ENCODE measurements at regions not wholly inside any gene's neighbourhood (a gene's known extent, or its start where the extent isn't known, plus 50 kb on each side); places are given as distances from the start of the nearest gene placed in this dataset.
"Not testable (repeated sequence)": the region's sequence is repeated elsewhere in the genome, so short reads cannot be mapped to it uniquely, and the experiment has no call there.

DNA sequence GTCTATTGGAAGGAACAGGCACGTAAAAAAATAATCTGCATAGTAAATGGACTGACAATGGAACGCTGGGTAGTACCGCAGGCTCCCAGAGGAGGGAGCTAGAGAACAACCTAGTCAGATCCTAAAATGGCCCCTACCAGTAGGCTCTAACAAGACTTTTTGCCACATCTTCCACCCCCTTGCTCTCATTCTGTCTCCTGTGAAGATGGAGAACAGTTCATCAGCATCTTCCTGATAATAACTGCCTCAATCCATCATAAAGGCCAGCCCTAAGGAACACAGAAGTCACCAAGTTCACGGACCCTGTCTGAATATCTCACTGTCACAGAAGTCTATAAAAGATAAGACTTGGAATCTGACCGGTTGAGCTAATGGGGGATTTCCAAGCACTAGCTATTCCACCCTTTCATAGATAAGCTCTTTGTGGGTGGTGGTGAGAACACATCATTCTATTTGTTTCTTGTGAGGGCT, 133.4 kb downstream of the SLC1A3 start:
- Histone ChIP-seq H3K27me3 (ENCODE audit: control insufficient read depth in 2 of 2, insufficient read depth in 2 of 2, low read length in 2 of 2) (no peaks in the 10 kb centered on the region), H3K27ac (ENCODE audit: low read depth in 2 of 2, low read length in 2 of 2) (no peak overlapping the region), H3K4me1 (ENCODE audit: control insufficient read depth in 2 of 2, insufficient read depth in 2 of 2, low read length in 2 of 2) (peaks cover 7 to 15% of the 10 kb centered on the region in 2 donors), H3K9ac (ENCODE audit: low read depth in 1 of 2, low read length in 2 of 2) (no peak overlapping the region), H3K36me3 (ENCODE audit: control insufficient read depth in 2 of 2, insufficient read depth in 2 of 2, low read length in 2 of 2) (no peaks in the 10 kb centered on the region), H3K9me3 (ENCODE audit: control insufficient read depth in 2 of 2, low read length in 2 of 2) (no peaks in the 10 kb centered on the region), H3K4me3 (ENCODE audit: low read length in 2 of 2) (peak overlapping the region in 1 of 2 donors; percentile 8)

- Histone ChIP-seq H3K9ac (ENCODE audit: low read depth in 1 of 2, low read length in 2 of 2) (no peak overlapping the region), H3K27me3 (ENCODE audit: control insufficient read depth in 2 of 2, insufficient read depth in 2 of 2, low read length in 2 of 2) (no peaks in the 10 kb centered on the region), H3K4me1 (ENCODE audit: control insufficient read depth in 2 of 2, insufficient read depth in 2 of 2, low read length in 2 of 2) (peaks cover 12 to 15% of the 10 kb centered on the region in 2 donors), H3K36me3 (ENCODE audit: control insufficient read depth in 2 of 2, insufficient read depth in 2 of 2, low read length in 2 of 2) (no peaks in the 10 kb centered on the region), H3K4me3 (ENCODE audit: low read length in 2 of 2) (no peak overlapping the region), H3K27ac (ENCODE audit: low read depth in 2 of 2, low read length in 2 of 2) (no peak overlapping the region), H3K9me3 (ENCODE audit: control insufficient read depth in 2 of 2, low read length in 2 of 2) (no peaks in the 10 kb centered on the region)
These were observed 134.0 kb downstream of the SLC1A3 start for GRCh38 chr5:36740259-36740898.

- Histone ChIP-seq H3K4me1 (ENCODE audit: control insufficient read depth in 2 of 2, insufficient read depth in 2 of 2, low read length in 2 of 2) (peaks cover 14 to 19% of the 10 kb centered on the region in 2 donors), H3K27me3 (ENCODE audit: control insufficient read depth in 2 of 2, insufficient read depth in 2 of 2, low read length in 2 of 2) (no peaks in the 10 kb centered on the region), H3K4me3 (ENCODE audit: low read length in 2 of 2) (no peak overlapping the region), H3K9me3 (ENCODE audit: control insufficient read depth in 2 of 2, low read length in 2 of 2) (no peaks in the 10 kb centered on the region), H3K36me3 (ENCODE audit: control insufficient read depth in 2 of 2, insufficient read depth in 2 of 2, low read length in 2 of 2) (no peaks in the 10 kb centered on the region), H3K27ac (ENCODE audit: low read depth in 2 of 2, low read length in 2 of 2) (no peak overlapping the region), H3K9ac (ENCODE audit: low read depth in 1 of 2, low read length in 2 of 2) (no peak overlapping the region)
These were observed 134.7 kb downstream of the SLC1A3 start for GRCh38 chr5:36741128-36741527.

- Histone ChIP-seq H3K9ac (ENCODE audit: low read depth in 1 of 2, low read length in 2 of 2) (peak overlapping the region; percentile 63 to 85), H3K27me3 (ENCODE audit: control insufficient read depth in 2 of 2, insufficient read depth in 2 of 2, low read length in 2 of 2) (no peaks in the 10 kb centered on the region), H3K4me3 (ENCODE audit: low read length in 2 of 2) (peak overlapping the region; percentile 87 to 90), H3K4me1 (ENCODE audit: control insufficient read depth in 2 of 2, insufficient read depth in 2 of 2, low read length in 2 of 2) (peaks cover 14 to 19% of the 10 kb centered on the region in 2 donors), H3K36me3 (ENCODE audit: control insufficient read depth in 2 of 2, insufficient read depth in 2 of 2, low read length in 2 of 2) (no peaks in the 10 kb centered on the region), H3K9me3 (ENCODE audit: control insufficient read depth in 2 of 2, low read length in 2 of 2) (no peaks in the 10 kb centered on the region), H3K27ac (ENCODE audit: low read depth in 2 of 2, low read length in 2 of 2) (peak overlapping the region; percentile 92 to 93)
These were observed 132.4 kb upstream of the NIPBL start for GRCh38 chr5:36743891-36744772.

DNA sequence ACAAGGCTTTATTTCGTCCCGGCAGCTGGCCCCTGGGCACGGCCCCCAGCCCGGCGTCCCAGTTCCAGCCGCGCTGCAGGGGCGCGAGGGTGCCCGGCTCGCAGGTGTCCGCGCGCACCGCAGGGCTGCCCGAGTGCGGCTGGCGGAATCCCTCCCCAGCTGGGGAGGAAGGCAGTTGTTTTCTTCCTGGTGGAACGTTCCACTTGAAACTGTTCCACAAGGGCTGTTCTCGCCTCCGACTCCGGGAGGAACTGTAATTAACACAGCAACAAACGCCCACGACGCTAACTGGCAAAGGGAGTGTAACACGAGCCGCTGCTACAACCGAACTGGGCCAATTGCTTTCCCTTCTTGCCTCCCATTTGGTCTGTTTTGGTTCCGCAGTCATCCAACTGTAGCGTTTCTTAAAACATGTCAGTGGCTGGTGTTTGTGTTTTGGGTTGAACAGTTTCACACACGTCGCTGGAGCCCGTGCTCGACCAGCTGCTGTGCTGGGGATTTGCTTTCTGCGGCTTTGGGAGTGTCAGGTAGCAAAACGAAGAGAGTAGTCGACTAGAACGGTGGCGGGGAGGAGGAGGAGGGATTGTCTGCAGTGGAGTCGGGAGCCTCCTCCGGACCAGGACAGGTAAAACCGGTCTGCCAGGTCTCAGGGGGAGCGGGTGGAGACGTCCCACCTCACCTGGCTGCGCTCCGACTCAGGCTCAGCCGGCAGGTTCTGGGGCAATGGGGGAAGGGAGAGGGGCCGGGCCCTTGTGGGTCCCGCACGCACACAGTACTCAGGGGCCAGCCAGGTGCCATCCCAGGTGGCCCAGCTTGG, 131.6 kb upstream of the NIPBL start:
- Histone ChIP-seq H3K27ac (ENCODE audit: low read depth in 2 of 2, low read length in 2 of 2) (peak overlapping the region; percentile 92 to 93), H3K9me3 (ENCODE audit: control insufficient read depth in 2 of 2, low read length in 2 of 2) (no peaks in the 10 kb centered on the region), H3K4me3 (ENCODE audit: low read length in 2 of 2) (peak overlapping the region; percentile 87 to 90), H3K4me1 (ENCODE audit: control insufficient read depth in 2 of 2, insufficient read depth in 2 of 2, low read length in 2 of 2) (peaks cover 14 to 17% of the 10 kb centered on the region in 2 donors), H3K9ac (ENCODE audit: low read depth in 1 of 2, low read length in 2 of 2) (peak overlapping the region; percentile 63 to 85), H3K36me3 (ENCODE audit: control insufficient read depth in 2 of 2, insufficient read depth in 2 of 2, low read length in 2 of 2) (no peaks in the 10 kb centered on the region), H3K27me3 (ENCODE audit: control insufficient read depth in 2 of 2, insufficient read depth in 2 of 2, low read length in 2 of 2) (no peaks in the 10 kb centered on the region)

GRCh38 chr5:36747794-36748193, 128.8 kb upstream of the NIPBL start:
- H3K4me3 ChIP-seq (ENCODE audit: low read length in 2 of 2); H3K9ac ChIP-seq (ENCODE audit: low read depth in 1 of 2, low read length in 2 of 2); H3K9me3 ChIP-seq (ENCODE audit: control insufficient read depth in 2 of 2, low read length in 2 of 2); H3K36me3 ChIP-seq (ENCODE audit: control insufficient read depth in 2 of 2, insufficient read depth in 2 of 2, low read length in 2 of 2); H3K27me3 ChIP-seq (ENCODE audit: control insufficient read depth in 2 of 2, insufficient read depth in 2 of 2, low read length in 2 of 2); H3K27ac ChIP-seq (ENCODE audit: low read depth in 2 of 2, low read length in 2 of 2): not testable (repeated sequence)
- H3K4me1 ChIP-seq (ENCODE audit: control insufficient read depth in 2 of 2, insufficient read depth in 2 of 2, low read length in 2 of 2), result peaks cover 14% of the 10 kb centered on the region in 2 donors

- Histone ChIP-seq H3K9ac (ENCODE audit: low read depth in 1 of 2, low read length in 2 of 2) (no peak overlapping the region), H3K27me3 (ENCODE audit: control insufficient read depth in 2 of 2, insufficient read depth in 2 of 2, low read length in 2 of 2) (no peaks in the 10 kb centered on the region), H3K9me3 (ENCODE audit: control insufficient read depth in 2 of 2, low read length in 2 of 2) (no peaks in the 10 kb centered on the region), H3K36me3 (ENCODE audit: control insufficient read depth in 2 of 2, insufficient read depth in 2 of 2, low read length in 2 of 2) (no peaks in the 10 kb centered on the region), H3K4me3 (ENCODE audit: low read length in 2 of 2) (no peak overlapping the region), H3K4me1 (ENCODE audit: control insufficient read depth in 2 of 2, insufficient read depth in 2 of 2, low read length in 2 of 2) (peaks cover 0 to 5% of the 10 kb centered on the region in 2 donors), H3K27ac (ENCODE audit: low read depth in 2 of 2, low read length in 2 of 2) (no peak overlapping the region)
These were observed 124.7 kb upstream of the NIPBL start for GRCh38 chr5:36751886-36752285.

GRCh38 chr5:36755342-36755741, 121.2 kb upstream of the NIPBL start:
- Histone ChIP-seq H3K4me1 (ENCODE audit: control insufficient read depth in 2 of 2, insufficient read depth in 2 of 2, low read length in 2 of 2) (peaks cover 0 to 5% of the 10 kb centered on the region in 2 donors), H3K36me3 (ENCODE audit: control insufficient read depth in 2 of 2, insufficient read depth in 2 of 2, low read length in 2 of 2) (no peaks in the 10 kb centered on the region), H3K9ac (ENCODE audit: low read depth in 1 of 2, low read length in 2 of 2) (no peak overlapping the region), H3K9me3 (ENCODE audit: control insufficient read depth in 2 of 2, low read length in 2 of 2) (no peaks in the 10 kb centered on the region), H3K4me3 (ENCODE audit: low read length in 2 of 2) (no peak overlapping the region), H3K27ac (ENCODE audit: low read depth in 2 of 2, low read length in 2 of 2) (no peak overlapping the region), H3K27me3 (ENCODE audit: control insufficient read depth in 2 of 2, insufficient read depth in 2 of 2, low read length in 2 of 2) (no peaks in the 10 kb centered on the region)

DNA sequence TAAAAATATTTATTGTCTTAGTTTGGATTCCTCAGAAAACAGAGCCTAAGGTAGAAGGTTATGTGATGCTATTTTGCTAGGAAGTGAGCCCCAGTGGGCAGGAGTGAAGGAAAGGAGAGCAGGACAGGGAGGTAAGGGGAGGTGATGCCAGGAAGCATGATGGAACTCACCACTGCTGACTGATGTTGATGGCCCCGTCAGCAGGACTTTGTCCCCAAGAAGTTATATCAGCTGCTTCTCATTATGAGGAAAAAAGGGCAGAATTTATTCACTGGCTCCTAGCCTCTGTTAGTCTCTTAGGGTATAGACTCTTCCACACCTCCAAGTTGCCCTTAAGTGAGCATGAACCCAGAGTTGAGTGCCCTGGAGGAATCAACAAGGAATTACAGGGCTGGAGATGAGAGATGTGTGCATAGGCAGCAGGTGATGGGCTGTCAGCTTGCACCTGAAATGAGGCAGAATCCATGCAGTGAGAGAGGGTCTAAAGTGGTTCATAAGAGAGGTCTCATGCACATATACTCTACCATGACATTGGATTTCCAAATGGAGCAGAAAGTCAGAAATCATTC, 120.6 kb upstream of the NIPBL start:
- H3K4me1 ChIP-seq (ENCODE audit: control insufficient read depth in 2 of 2, insufficient read depth in 2 of 2, low read length in 2 of 2), result peaks cover 0 to 5% of the 10 kb centered on the region in 2 donors
- H3K9ac ChIP-seq (ENCODE audit: low read depth in 1 of 2, low read length in 2 of 2), result no peak overlapping the region
- H3K27ac ChIP-seq (ENCODE audit: low read depth in 2 of 2, low read length in 2 of 2), result no peak overlapping the region
- H3K27me3 ChIP-seq (ENCODE audit: control insufficient read depth in 2 of 2, insufficient read depth in 2 of 2, low read length in 2 of 2), result no peaks in the 10 kb centered on the region
- H3K4me3 ChIP-seq (ENCODE audit: low read length in 2 of 2), result no peak overlapping the region
- H3K36me3 ChIP-seq (ENCODE audit: control insufficient read depth in 2 of 2, insufficient read depth in 2 of 2, low read length in 2 of 2), result no peaks in the 10 kb centered on the region
- no peaks in the 10 kb centered on the region for H3K9me3 ChIP-seq (ENCODE audit: control insufficient read depth in 2 of 2, low read length in 2 of 2)
